ENCODE measurements at regions not wholly inside any gene's neighbourhood (a gene's known extent, or its start where the extent isn't known, plus 50 kb on each side); places are given as distances from the start of the nearest gene placed in this dataset.

GRCh38 chr18:42425025-42425424 lies 470.0 kb downstream of the PIK3C3 start:
- no peaks in the 10 kb centered on the region for H3F3A ChIP-seq (ENCODE audit: low read length, unreplicated experiment)
- H2AFZ ChIP-seq (ENCODE audit: low read length) = no peak overlapping the region
- no peaks in the 10 kb centered on the region for H4K20me1 ChIP-seq (ENCODE audit: low read length)
- H3K9ac ChIP-seq (ENCODE audit: low read length) = no peak overlapping the region
- no peaks in the 10 kb centered on the region for H3K9me2 ChIP-seq (replicated peaks; ENCODE audit: low read length)
- H3K4me3 ChIP-seq (ENCODE audit: low read length) = no peak overlapping the region
- BruUV-seq (replicated peaks) = no TSS peak
- H3K79me2 ChIP-seq (ENCODE audit: low read length) = no peaks in the 10 kb centered on the region
- H3K36me3 ChIP-seq (ENCODE audit: low read depth, low read length) = no peaks in the 10 kb centered on the region
- CTCF ChIA-PET = no interaction called here
- no peaks in the 10 kb centered on the region for H3K4me1 ChIP-seq (ENCODE audit: insufficient read depth, low read length)
- intact Hi-C loops (cut with micrococcal nuclease) = no loop called here
- TF ChIP-seq EZH2 (IDR thresholded peaks at IDR 0.05; ENCODE audit: low read length, unreplicated experiment) (no peak), EZH2phosphoT487 (IDR thresholded peaks at IDR 0.05; ENCODE audit: borderline replicate concordance, low read length) (no peak), CTCF (conservative IDR thresholded peaks at IDR 0.05; ENCODE audit: low read depth, low read length) (no peak)
- DNase-seq (no peak), ATAC-seq (no peak)
- POLR2A ChIA-PET (ENCODE audit: unreplicated experiment) = no interaction called here
- no peaks in the 10 kb centered on the region for H3K27me3 ChIP-seq (ENCODE audit: low read length)
- no peak overlapping the region for H3K4me2 ChIP-seq (ENCODE audit: low read length)
- no peaks in the 10 kb centered on the region for H3K9me3 ChIP-seq (ENCODE audit: low read length)
- H3K27ac ChIP-seq (ENCODE audit: low read length) = no peak overlapping the region

- Histone ChIP-seq H3K4me3 (ENCODE audit: low read length) (no peak overlapping the region), H3K4me2 (ENCODE audit: low read length) (no peak overlapping the region), H3K4me1 (ENCODE audit: insufficient read depth, low read length) (no peaks in the 10 kb centered on the region), H3F3A (ENCODE audit: low read length, unreplicated experiment) (no peaks in the 10 kb centered on the region), H3K79me2 (ENCODE audit: low read length) (no peaks in the 10 kb centered on the region), H3K9me2 (replicated peaks; ENCODE audit: low read length) (no peaks in the 10 kb centered on the region), H3K27me3 (ENCODE audit: low read length) (no peaks in the 10 kb centered on the region), H4K20me1 (ENCODE audit: low read length) (no peaks in the 10 kb centered on the region), H2AFZ (ENCODE audit: low read length) (no peak overlapping the region), H3K9ac (ENCODE audit: low read length) (no peak overlapping the region), H3K9me3 (ENCODE audit: low read length) (no peaks in the 10 kb centered on the region), H3K27ac (ENCODE audit: low read length) (no peak overlapping the region), H3K36me3 (ENCODE audit: low read depth, low read length) (no peaks in the 10 kb centered on the region)
- ATAC-seq (no peak), DNase-seq (no peak)
- ChIA-PET CTCF (no interaction called here), POLR2A (ENCODE audit: unreplicated experiment) (no interaction called here)
- intact Hi-C loops (cut with micrococcal nuclease) = no loop called here
- no TSS peak for BruUV-seq (replicated peaks)
- TF ChIP-seq EZH2phosphoT487 (IDR thresholded peaks at IDR 0.05; ENCODE audit: borderline replicate concordance, low read length) (no peak), EZH2 (IDR thresholded peaks at IDR 0.05; ENCODE audit: low read length, unreplicated experiment) (no peak), CTCF (conservative IDR thresholded peaks at IDR 0.05; ENCODE audit: low read depth, low read length) (no peak)
Measured at GRCh38 chr18:42426496-42427015, 471.5 kb downstream of the PIK3C3 start.

- H3K27ac ChIP-seq (ENCODE audit: low read length) = no peak overlapping the region
- H3K9ac ChIP-seq (ENCODE audit: low read length) = no peak overlapping the region
- H3K4me3 ChIP-seq (ENCODE audit: low read length) = no peak overlapping the region
- TF ChIP-seq CTCF (conservative IDR thresholded peaks at IDR 0.05; ENCODE audit: low read depth, low read length) = no peak
- no peak for TF ChIP-seq EZH2 (IDR thresholded peaks at IDR 0.05; ENCODE audit: low read length, unreplicated experiment)
- TF ChIP-seq EZH2phosphoT487 (IDR thresholded peaks at IDR 0.05; ENCODE audit: borderline replicate concordance, low read length) = no peak
- no peaks in the 10 kb centered on the region for H3K4me1 ChIP-seq (ENCODE audit: insufficient read depth, low read length)
- no peaks in the 10 kb centered on the region for H3K79me2 ChIP-seq (ENCODE audit: low read length)
- H3K9me2 ChIP-seq (replicated peaks; ENCODE audit: low read length) = no peaks in the 10 kb centered on the region
- H3K36me3 ChIP-seq (ENCODE audit: low read depth, low read length) = no peaks in the 10 kb centered on the region
- BruUV-seq (replicated peaks) = no TSS peak
- intact Hi-C loops (cut with micrococcal nuclease) = no loop called here
- no peaks in the 10 kb centered on the region for H3F3A ChIP-seq (ENCODE audit: low read length, unreplicated experiment)
- CTCF ChIA-PET = no interaction called here
- ATAC-seq (no peak), DNase-seq (no peak)
- H3K4me2 ChIP-seq (ENCODE audit: low read length) = no peak overlapping the region
- H2AFZ ChIP-seq (ENCODE audit: low read length) = no peak overlapping the region
- no peaks in the 10 kb centered on the region for H3K9me3 ChIP-seq (ENCODE audit: low read length)
- no peaks in the 10 kb centered on the region for H4K20me1 ChIP-seq (ENCODE audit: low read length)
- POLR2A ChIA-PET (ENCODE audit: unreplicated experiment) = no interaction called here
- H3K27me3 ChIP-seq (ENCODE audit: low read length) = no peaks in the 10 kb centered on the region
Measured at GRCh38 chr18:42429196-42429595, 474.2 kb downstream of the PIK3C3 start.
